A549 (cell line): ENCODE measurements at regions not wholly inside any gene's neighbourhood (a gene's known extent, or its start where the extent isn't known, plus 50 kb on each side); places are given as distances from the start of the nearest gene placed in this dataset.

Experiments used
- ATAC-seq, 2 experiments: fragments of 200-7000 bp in 1 of 2; fragments of >200 bp in 1 of 2; cut with Nextera tagmentation in 1 of 2; cut with Tn5 transposase in 1 of 2; 3 replicates each; pipeline versions ENCODE4 v1.8.0 to v1.9.1; 2018 to 2020; ENCODE audit warnings: mild to moderate bottlenecking in 1 of 2, moderate library complexity in 1 of 2
- CTCF ChIA-PET: fragments of 300-600 bp; sonication (Branson Sonifier 250); formaldehyde crosslinking; extraction: SDS; loops from one replicate; lab custom pipeline; 2021; ENCODE audit warnings: antibody characterized with exemption, inconsistent platforms; lab: Yijun Ruan, JAX
- POLR2A ChIA-PET: fragments of 350-600 bp; formaldehyde crosslinking; extraction: SDS; loops from one replicate; lab custom pipeline; 2021; ENCODE audit warnings: antibody characterized with exemption, inconsistent platforms; lab: Yijun Ruan, JAX
- DNase-seq, 2 experiments: peaks; one replicate each; pipeline versions ENCODE4 v3.0.0 to v3.0.0-alpha.2; 2011 to 2016; ENCODE audit warnings: low read depth in 1 of 2, low spot score in 1 of 2
- FAIRE-seq: peaks from 2 replicates; lab custom pipeline; 2011; peaks lifted over from hg19 to GRCh38; lab: Jason Lieb, UNC
- H3K27ac ChIP-seq, 2 experiments: fragments of >200 bp; sonication (Bioruptor Twin); formaldehyde crosslinking; 3 replicates each; pipeline ENCODE4 v1.5.1; 2016 to 2017
- H3K4me1 ChIP-seq: fragments of >200 bp; sonication (Bioruptor Twin); formaldehyde crosslinking; 3 replicates; pipeline ENCODE4 v1.6.1; 2016
- H3K4me2 ChIP-seq: fragments of >200 bp; sonication (Bioruptor Twin); formaldehyde crosslinking; 3 replicates; pipeline ENCODE4 v1.6.1; 2016
- H3K4me3 ChIP-seq: fragments of >200 bp; sonication (Bioruptor Twin); formaldehyde crosslinking; 3 replicates; pipeline ENCODE4 v1.5.1; 2016
- H3K9me3 ChIP-seq: fragments of >200 bp; sonication (Bioruptor Twin); formaldehyde crosslinking; 3 replicates; pipeline ENCODE4 v1.6.1; 2016
- BCL3 ChIP-seq: fragments of >200 bp; sonication (Bioruptor Twin); formaldehyde crosslinking; IDR thresholded peaks from 3 replicates; pipeline ENCODE4 v1.6.1; 2016
- BHLHE40 ChIP-seq: IDR thresholded peaks from 2 replicates; pipeline ENCODE4 v1.6.1; 2012; ENCODE audit warnings: low read depth, low read length, inconsistent platforms
- CBX2 ChIP-seq: fragments of 200-600 bp; sonication (generic); IDR thresholded peaks from 2 replicates; pipeline ENCODE4 v1.6.1; 2016; ENCODE audit warnings: low read depth, mild to moderate bottlenecking, borderline replicate concordance
- CTCF ChIP-seq: fragments of >200 bp; sonication (Bioruptor Twin); formaldehyde crosslinking; IDR thresholded peaks from 3 replicates; pipeline ENCODE4 v1.5.1; 2016
- EHF ChIP-seq: fragments of 250-450 bp; sonication (Bioruptor Pico); IDR thresholded peaks from 2 replicates; pipeline ENCODE4 v1.5.0; 2020; ENCODE audit warnings: mild to moderate bottlenecking
- EHMT2 ChIP-seq: fragments of 200-600 bp; sonication (generic); IDR thresholded peaks from 2 replicates; pipeline ENCODE4 v1.6.1; 2016; ENCODE audit warnings: antibody characterized with exemption, low read depth, mild to moderate bottlenecking, moderate library complexity
- HMGXB4 ChIP-seq: fragments of 250-450 bp; sonication (Bioruptor Pico); IDR thresholded peaks from 2 replicates; pipeline ENCODE4 v1.5.0; 2021; ENCODE audit warnings: mild to moderate bottlenecking, moderate library complexity, borderline replicate concordance
- HOXA7 ChIP-seq: fragments of 250-450 bp; sonication (Bioruptor Pico); IDR thresholded peaks from 2 replicates; pipeline ENCODE4 v1.5.0; 2020; ENCODE audit warnings: mild to moderate bottlenecking, moderate library complexity
- JUNB ChIP-seq: fragments of >200 bp; sonication (Bioruptor Twin); formaldehyde crosslinking; IDR thresholded peaks from 2 replicates; pipeline ENCODE4 v1.6.1; 2016
- KDM1A ChIP-seq: fragments of 200-600 bp; sonication (generic); IDR thresholded peaks from 2 replicates; pipeline ENCODE4 v1.6.1; 2016; ENCODE audit warnings: low read depth, mild to moderate bottlenecking
- PHF8 ChIP-seq: fragments of 200-600 bp; sonication (generic); IDR thresholded peaks from 2 replicates; pipeline ENCODE4 v1.6.1; 2016; ENCODE audit warnings: low read depth, mild to moderate bottlenecking, antibody characterized with exemption, moderate library complexity, borderline replicate concordance
- POLR2AphosphoS2 ChIP-seq: conservative IDR thresholded peaks from 2 replicates; pipeline ENCODE4 v1.6.1; 2012; ENCODE audit warnings: low read length, improper control_type of control experiment, inconsistent platforms
- RCOR1 ChIP-seq: fragments of 150-350 bp; IDR thresholded peaks from 2 replicates; pipeline ENCODE4 v1.6.1; 2014; ENCODE audit warnings: antibody characterized with exemption, low read length, low read depth
- REST ChIP-seq: fragments of 200-600 bp; sonication (generic); IDR thresholded peaks from 2 replicates; pipeline ENCODE4 v1.6.1; 2016; ENCODE audit warnings: antibody characterized with exemption, mild to moderate bottlenecking, moderate library complexity
- TP53 ChIP-seq: fragments of 250-450 bp; sonication (Bioruptor Pico); IDR thresholded peaks from 2 replicates; pipeline ENCODE4 v1.5.0; 2021; ENCODE audit warnings: mild to moderate bottlenecking, moderate library complexity
- USF2 ChIP-seq: fragments of 450-650 bp; IDR thresholded peaks from 2 replicates; pipeline ENCODE4 v1.6.1; 2014; ENCODE audit warnings: antibody characterized with exemption
- ZFP36 ChIP-seq: fragments of 450-650 bp; IDR thresholded peaks from 2 replicates; pipeline ENCODE4 v1.6.1; 2014; ENCODE audit warnings: borderline replicate concordance; ENCODE audit not compliant: partially characterized antibody

- no peak for TF ChIP-seq JUNB
- TF ChIP-seq, all 56 proteins: peak for 0
- H3K9me3 ChIP-seq, result no peaks in the 10 kb centered on the region
- H3K4me2 ChIP-seq, result no peak overlapping the region
- ChIA-PET CTCF (no interaction called here), POLR2A (no interaction called here)
- no peak for FAIRE-seq
- H3K4me1 ChIP-seq, result no peaks in the 10 kb centered on the region
- H3K4me3 ChIP-seq, result no peak overlapping the region
- no peak overlapping the region for H3K27ac ChIP-seq
- DNase-seq, result no peak
- ATAC-seq, result no peak
Measured at GRCh38 chr5:106488407-106488806, 1182.3 kb downstream of the EFNA5 start.

GRCh38 chr5:106481374-106481773 is 1189.4 kb downstream of the EFNA5 start:
- DNase-seq (no peak), FAIRE-seq (no peak), ATAC-seq (no peak)
- TF ChIP-seq KDM1A (no peak), RCOR1 (no peak), HOXA7 (no peak), CBX2 (no peak), POLR2AphosphoS2 (no peak), BCL3 (no peak), BHLHE40 (no peak), USF2 (no peak), TP53 (CRISPR knock-in tag) (no peak), EHF (no peak), PHF8 (no peak), HMGXB4 (CRISPR knock-in tag) (no peak), REST (no peak), ZFP36 (no peak), EHMT2 (no peak), CTCF (no peak)
- POLR2A ChIA-PET, result no interaction called here
- no peaks in the 10 kb centered on the region for H3K4me1 ChIP-seq
- H3K9me3 ChIP-seq, result no peaks in the 10 kb centered on the region
- H3K4me3 ChIP-seq, result no peak overlapping the region
- no peak overlapping the region for H3K27ac ChIP-seq
- no peak overlapping the region for H3K4me2 ChIP-seq
- CTCF ChIA-PET, result no interaction called here
